ENCODE measurements at regions not wholly inside any gene's neighbourhood (a gene's known extent, or its start where the extent isn't known, plus 50 kb on each side); places are given as distances from the start of the nearest gene placed in this dataset.

GRCh38 chr3:21105784-21106183, 645.2 kb downstream of the ZNF385D start:
- TF ChIP-seq ZC3H10 (CRISPR knock-in tag; IDR thresholded peaks at IDR 0.05) (no peak), RARB (CRISPR knock-in tag; IDR thresholded peaks at IDR 0.05) (no peak), ARNTL (CRISPR knock-in tag; IDR thresholded peaks at IDR 0.05; ENCODE audit: borderline replicate concordance, low read depth) (no peak)

Measured in SK-N-SH treated with all-trans-retinoic acid at 6 μM for 48 hours (cell line).